RWPE2 (cell line): ENCODE measurements at regions not wholly inside any gene's neighbourhood (a gene's known extent, or its start where the extent isn't known, plus 50 kb on each side); places are given as distances from the start of the nearest gene placed in this dataset.

ENCODE experiments used
- ATAC-seq: fragments of 200-7000 bp; cut with Tn5 transposase; 3 replicates; pipeline ENCODE4 v1.9.1; 2021; ENCODE audit warnings: low read depth
- DNase-seq: peaks from one replicate; pipeline ENCODE4 v3.0.0-alpha.2; 2020; ENCODE audit warnings: low spot score
- H3K27ac ChIP-seq: fragments of 450-650 bp; 2 replicates; pipeline ENCODE4 v1.5.1; 2017; ENCODE audit warnings: mild to moderate bottlenecking; ENCODE audit not compliant: poor library complexity, severe bottlenecking
- H3K27me3 ChIP-seq: fragments of 250-450 bp; sonication (Bioruptor Pico); 2 replicates; pipeline ENCODE4 v1.5.1; 2021; ENCODE audit warnings: mild to moderate bottlenecking, moderate library complexity; ENCODE audit not compliant: insufficient read depth, poor library complexity, severe bottlenecking
- H3K36me3 ChIP-seq: fragments of 250-450 bp; sonication (Bioruptor Pico); 2 replicates; pipeline ENCODE4 v1.5.1; 2020; ENCODE audit warnings: low read depth, mild to moderate bottlenecking, moderate library complexity
- H3K4me1 ChIP-seq: fragments of 250-450 bp; sonication (Bioruptor Pico); 2 replicates; pipeline ENCODE4 v1.5.1; 2021; ENCODE audit warnings: mild to moderate bottlenecking, moderate library complexity; ENCODE audit not compliant: insufficient read depth, poor library complexity, severe bottlenecking
- H3K4me3 ChIP-seq: fragments of 250-450 bp; sonication (Bioruptor Pico); 2 replicates; pipeline ENCODE4 v1.5.1; 2021; ENCODE audit warnings: mild to moderate bottlenecking, moderate library complexity; ENCODE audit not compliant: severe bottlenecking
- H3K9me3 ChIP-seq: fragments of 250-450 bp; sonication (Bioruptor Pico); 2 replicates; pipeline ENCODE4 v1.5.1; 2021; ENCODE audit warnings: mild to moderate bottlenecking, moderate library complexity; ENCODE audit not compliant: severe bottlenecking
- TF ChIP-seq, protein P1 (sequence below): fragments of 450-650 bp; IDR thresholded peaks from one replicate; pipeline ENCODE4 v1.5.1; 2017; ENCODE audit warnings: mild to moderate bottlenecking, moderate library complexity; ENCODE audit not compliant: poor library complexity, severe bottlenecking

DNA sequence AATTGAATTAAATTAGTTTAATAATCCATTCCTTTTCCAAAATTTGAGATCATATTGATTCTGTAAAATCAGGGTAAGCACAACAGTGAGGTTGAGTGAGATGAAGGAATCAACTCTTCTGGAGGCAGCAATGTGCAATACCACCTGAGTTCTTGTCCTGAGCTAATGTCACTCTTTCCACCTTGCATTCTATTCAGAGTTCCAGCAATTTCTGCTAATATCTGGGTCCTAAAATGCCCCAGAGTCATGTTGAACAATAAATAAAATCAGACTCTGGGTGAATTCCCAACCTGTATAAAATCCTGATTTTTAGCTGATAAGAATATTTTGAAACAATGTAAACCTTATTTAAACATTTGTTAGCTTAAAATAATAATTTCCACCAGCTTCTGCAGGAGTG is 590.8 kb upstream of the ADGRB3 start:
- Histone ChIP-seq H3K4me1 (no peaks in the 10 kb centered on the region), H3K27ac (no peak overlapping the region), H3K4me3 (no peak overlapping the region), H3K9me3 (no peaks in the 10 kb centered on the region), H3K27me3 (peaks cover 33% of the 10 kb centered on the region), H3K36me3 (no peaks in the 10 kb centered on the region)
- no peak for ATAC-seq
- DNase-seq: no peak
- TF ChIP-seq, protein P1, sequence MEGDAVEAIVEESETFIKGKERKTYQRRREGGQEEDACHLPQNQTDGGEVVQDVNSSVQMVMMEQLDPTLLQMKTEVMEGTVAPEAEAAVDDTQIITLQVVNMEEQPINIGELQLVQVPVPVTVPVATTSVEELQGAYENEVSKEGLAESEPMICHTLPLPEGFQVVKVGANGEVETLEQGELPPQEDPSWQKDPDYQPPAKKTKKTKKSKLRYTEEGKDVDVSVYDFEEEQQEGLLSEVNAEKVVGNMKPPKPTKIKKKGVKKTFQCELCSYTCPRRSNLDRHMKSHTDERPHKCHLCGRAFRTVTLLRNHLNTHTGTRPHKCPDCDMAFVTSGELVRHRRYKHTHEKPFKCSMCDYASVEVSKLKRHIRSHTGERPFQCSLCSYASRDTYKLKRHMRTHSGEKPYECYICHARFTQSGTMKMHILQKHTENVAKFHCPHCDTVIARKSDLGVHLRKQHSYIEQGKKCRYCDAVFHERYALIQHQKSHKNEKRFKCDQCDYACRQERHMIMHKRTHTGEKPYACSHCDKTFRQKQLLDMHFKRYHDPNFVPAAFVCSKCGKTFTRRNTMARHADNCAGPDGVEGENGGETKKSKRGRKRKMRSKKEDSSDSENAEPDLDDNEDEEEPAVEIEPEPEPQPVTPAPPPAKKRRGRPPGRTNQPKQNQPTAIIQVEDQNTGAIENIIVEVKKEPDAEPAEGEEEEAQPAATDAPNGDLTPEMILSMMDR: no peak

GRCh38 chr6:68043122-68043398 is 592.0 kb upstream of the ADGRB3 start:
- DNase-seq: no peak
- H3K27ac ChIP-seq: no peak overlapping the region
- peaks cover 33% of the 10 kb centered on the region for H3K27me3 ChIP-seq
- TF ChIP-seq, protein P1: no peak
- H3K4me1 ChIP-seq: no peaks in the 10 kb centered on the region
- no peak for ATAC-seq
- no peaks in the 10 kb centered on the region for H3K36me3 ChIP-seq
- H3K9me3 ChIP-seq: no peaks in the 10 kb centered on the region
- H3K4me3 ChIP-seq: no peak overlapping the region

- Histone ChIP-seq H3K9me3 (no peaks in the 10 kb centered on the region), H3K4me1 (no peaks in the 10 kb centered on the region), H3K27me3 (peaks cover 33% of the 10 kb centered on the region), H3K27ac (no peak overlapping the region), H3K4me3 (no peak overlapping the region), H3K36me3 (no peaks in the 10 kb centered on the region)
- DNase-seq (no peak), ATAC-seq (no peak)
- TF ChIP-seq, protein P1: no peak
Measured at GRCh38 chr6:68042339-68043121, 592.6 kb upstream of the ADGRB3 start.

- Histone ChIP-seq H3K9me3 (no peaks in the 10 kb centered on the region), H3K27me3 (peaks cover 33% of the 10 kb centered on the region), H3K4me1 (no peaks in the 10 kb centered on the region), H3K27ac (no peak overlapping the region), H3K36me3 (no peaks in the 10 kb centered on the region), H3K4me3 (no peak overlapping the region)
- no peak for DNase-seq
- no peak for ATAC-seq
- TF ChIP-seq, protein P1: no peak
Measured at GRCh38 chr6:68040780-68041179, 594.3 kb upstream of the ADGRB3 start.

DNA sequence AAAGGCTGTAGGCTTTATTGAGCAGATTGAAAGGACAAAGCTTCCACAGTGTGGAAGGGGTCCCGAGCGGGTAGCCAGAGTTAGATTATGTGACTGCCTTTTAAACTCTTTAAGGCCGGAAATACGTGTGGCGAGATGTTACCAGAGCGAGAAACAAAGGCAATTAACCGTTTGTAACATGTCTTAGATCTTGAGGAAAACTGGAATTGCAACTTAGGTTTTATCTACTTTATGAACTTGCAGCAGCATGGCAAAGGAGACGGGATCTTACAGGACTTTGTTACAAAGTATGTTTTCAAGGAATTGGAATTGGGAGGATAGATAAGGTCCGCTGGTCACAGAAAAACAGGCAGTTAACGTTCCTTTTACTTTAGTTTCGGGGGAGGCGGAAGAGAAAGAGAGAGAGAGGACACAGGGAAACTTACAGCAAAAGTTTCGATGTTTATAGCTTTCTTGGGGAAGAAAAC is 594.7 kb upstream of the ADGRB3 start:
- peaks cover 33% of the 10 kb centered on the region for H3K27me3 ChIP-seq
- H3K4me1 ChIP-seq: no peaks in the 10 kb centered on the region
- no peak overlapping the region for H3K4me3 ChIP-seq
- H3K9me3 ChIP-seq: no peaks in the 10 kb centered on the region
- TF ChIP-seq, protein P1: no peak
- H3K36me3 ChIP-seq: no peaks in the 10 kb centered on the region
- no peak overlapping the region for H3K27ac ChIP-seq
- ATAC-seq (no peak), DNase-seq (no peak)
